ENCODE measurements at regions not wholly inside any gene's neighbourhood (a gene's known extent, or its start where the extent isn't known, plus 50 kb on each side); places are given as distances from the start of the nearest gene placed in this dataset.
"Not testable (repeated sequence)": the region's sequence is repeated elsewhere in the genome, so short reads cannot be mapped to it uniquely, and the experiment has no call there.

GRCh38 chr4:158958489-158959270, 144.2 kb upstream of the RAPGEF2 start:
- DNase-seq (ENCODE audit: low spot score) = no peak

DNA sequence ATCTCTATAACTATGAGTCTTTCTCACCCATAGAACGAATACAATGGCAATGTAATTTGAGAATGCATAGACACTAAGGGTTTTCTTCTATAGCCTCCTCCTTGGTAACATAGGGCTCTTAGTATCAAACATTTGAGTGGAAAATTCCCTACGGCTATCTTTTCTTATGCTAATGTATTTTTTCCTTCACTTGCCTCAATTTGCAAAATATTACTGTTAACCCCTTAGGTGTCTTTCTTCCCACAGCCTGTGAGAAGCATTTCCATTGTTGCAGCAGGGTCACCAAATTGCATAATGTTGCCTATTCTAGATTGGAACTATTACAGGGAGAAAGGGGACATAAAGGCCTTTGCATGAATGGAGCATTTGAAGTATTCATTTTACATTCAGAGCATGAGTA, 140.5 kb upstream of the RAPGEF2 start:
- no peak for DNase-seq (ENCODE audit: low spot score)

GRCh38 chr4:158963282-158963681, 139.6 kb upstream of the RAPGEF2 start:
- DNase-seq (ENCODE audit: low spot score) = not testable (repeated sequence)

- DNase-seq (ENCODE audit: low spot score) = no peak
These were observed 138.7 kb upstream of the RAPGEF2 start for GRCh38 chr4:158964114-158964727.

GRCh38 chr4:158964728-158965124, 138.2 kb upstream of the RAPGEF2 start:
- no peak for DNase-seq (ENCODE audit: low spot score)

DNA sequence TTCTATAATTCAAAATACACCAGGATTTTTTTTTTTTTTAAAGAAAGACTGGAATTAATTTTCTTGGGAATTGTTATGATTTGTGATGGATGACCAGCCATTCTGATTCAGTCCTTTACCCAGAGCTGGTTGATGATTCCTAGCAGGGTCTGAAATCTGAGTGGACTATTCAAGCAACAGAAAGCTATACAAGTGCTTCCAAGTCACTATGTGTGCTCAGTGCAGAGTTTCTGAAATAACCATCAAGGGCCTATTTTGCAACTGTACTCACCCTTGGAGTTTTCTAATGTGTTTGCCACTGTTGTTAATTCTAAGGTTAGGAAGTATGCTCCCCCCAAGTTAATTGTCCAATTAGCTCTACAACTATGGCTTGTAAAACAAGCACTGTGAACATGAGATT, 137.7 kb upstream of the RAPGEF2 start:
- DNase-seq (ENCODE audit: low spot score) = no peak

- DNase-seq (ENCODE audit: low spot score) = no peak
These were observed 136.8 kb upstream of the RAPGEF2 start for GRCh38 chr4:158966091-158966490.

GRCh38 chr4:158968961-158969360, 133.9 kb upstream of the RAPGEF2 start:
- DNase-seq (ENCODE audit: low spot score) = no peak

- no peak for DNase-seq (ENCODE audit: low spot score)
These were observed 132.1 kb upstream of the RAPGEF2 start for GRCh38 chr4:158970812-158971211.

- DNase-seq (ENCODE audit: low spot score) = not testable (repeated sequence)
These were observed 128.4 kb upstream of the RAPGEF2 start for GRCh38 chr4:158974438-158974837.

DNA sequence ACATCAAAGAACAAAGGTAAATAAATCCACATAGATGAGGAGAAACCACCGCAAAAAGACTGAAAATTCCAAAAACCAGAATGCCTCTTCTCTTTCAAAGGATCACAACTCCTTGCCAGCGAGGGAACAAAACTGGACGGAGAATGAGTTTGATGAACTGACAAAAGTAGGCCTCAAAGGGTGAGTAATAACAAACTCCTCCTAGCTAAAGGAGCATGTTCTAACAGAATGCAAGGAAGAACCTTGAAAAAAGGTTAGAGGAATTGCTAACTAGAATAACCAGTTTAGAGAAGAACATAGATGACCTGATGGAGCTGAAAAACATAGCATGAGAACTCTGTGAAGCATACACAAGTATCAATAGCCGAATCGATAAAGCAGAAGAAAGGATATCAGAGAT, 122.2 kb upstream of the RAPGEF2 start:
- not testable (repeated sequence) for DNase-seq (ENCODE audit: low spot score)

- DNase-seq (ENCODE audit: low spot score) = no peak
These were observed 111.2 kb upstream of the RAPGEF2 start for GRCh38 chr4:158991534-158992155.

- no peak for DNase-seq (ENCODE audit: low spot score)
These were observed 109.0 kb upstream of the RAPGEF2 start for GRCh38 chr4:158993891-158994290.

DNA sequence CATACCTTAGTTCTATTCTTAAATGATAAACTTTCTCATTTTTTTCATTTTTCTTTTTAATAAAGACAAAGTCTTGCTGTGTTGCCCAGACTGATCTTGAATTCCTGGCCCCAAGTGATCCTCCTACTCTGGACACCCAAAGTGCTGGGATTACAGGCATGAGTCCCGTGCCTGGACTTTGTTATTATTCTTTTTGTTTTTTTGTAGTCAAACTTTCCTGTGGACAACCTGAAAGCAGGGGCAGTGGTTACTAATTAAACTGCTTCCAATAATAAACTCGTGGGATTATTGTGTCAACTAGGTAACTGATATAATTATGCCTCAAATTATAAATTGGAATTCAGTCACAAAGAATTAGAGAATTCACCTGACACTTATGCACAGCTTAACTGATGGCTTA, 107.8 kb upstream of the RAPGEF2 start:
- no peak for DNase-seq (ENCODE audit: low spot score)

DNA sequence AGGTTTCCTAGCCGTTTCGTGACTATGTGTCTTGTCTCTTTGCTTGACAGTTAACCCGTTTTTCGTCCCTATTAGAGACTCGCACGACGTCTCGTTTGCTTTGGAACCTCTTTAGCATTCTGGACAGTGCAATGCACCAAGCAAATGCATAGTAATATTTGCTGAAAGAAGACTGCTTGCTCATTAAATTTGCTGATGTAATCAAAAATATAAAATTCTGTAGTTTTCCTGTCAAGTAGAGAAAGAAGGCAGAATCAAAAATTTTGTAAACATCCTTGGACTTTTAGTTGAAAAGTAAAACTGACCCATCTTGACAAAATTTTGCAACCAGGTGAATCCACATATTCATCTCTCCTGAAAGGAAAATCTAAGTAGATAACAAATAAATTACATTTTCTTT, 106.9 kb upstream of the RAPGEF2 start:
- DNase-seq (ENCODE audit: low spot score) = no peak

DNA sequence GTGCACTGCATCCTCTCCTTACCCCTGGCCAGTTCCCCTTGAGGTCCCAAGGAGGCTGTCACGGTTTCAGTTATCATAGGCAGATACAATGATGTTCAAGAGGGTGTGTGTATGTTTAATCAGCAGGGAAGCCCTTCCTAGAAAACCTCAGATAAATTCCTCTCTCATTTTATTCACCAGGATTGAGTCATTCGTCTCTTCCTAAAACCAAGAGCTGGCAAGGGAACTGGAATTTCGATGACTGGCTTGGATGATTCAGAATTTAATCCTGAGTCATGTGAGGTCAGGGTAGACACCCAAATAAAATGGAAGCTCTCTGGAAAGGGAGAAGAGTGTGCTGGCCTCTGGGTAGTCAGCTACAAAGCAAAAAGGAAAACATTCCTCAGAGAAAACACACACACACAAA, 106.2 kb upstream of the RAPGEF2 start:
- no peak for DNase-seq (ENCODE audit: low spot score)

- no peak for DNase-seq (ENCODE audit: low spot score)
These were observed 105.1 kb upstream of the RAPGEF2 start for GRCh38 chr4:158997660-158998349.

- no peak for DNase-seq (ENCODE audit: low spot score)
These were observed 104.3 kb upstream of the RAPGEF2 start for GRCh38 chr4:158998624-158999023.

GRCh38 chr4:158999166-158999682, 103.7 kb upstream of the RAPGEF2 start:
- DNase-seq (ENCODE audit: low spot score) = no peak

DNA sequence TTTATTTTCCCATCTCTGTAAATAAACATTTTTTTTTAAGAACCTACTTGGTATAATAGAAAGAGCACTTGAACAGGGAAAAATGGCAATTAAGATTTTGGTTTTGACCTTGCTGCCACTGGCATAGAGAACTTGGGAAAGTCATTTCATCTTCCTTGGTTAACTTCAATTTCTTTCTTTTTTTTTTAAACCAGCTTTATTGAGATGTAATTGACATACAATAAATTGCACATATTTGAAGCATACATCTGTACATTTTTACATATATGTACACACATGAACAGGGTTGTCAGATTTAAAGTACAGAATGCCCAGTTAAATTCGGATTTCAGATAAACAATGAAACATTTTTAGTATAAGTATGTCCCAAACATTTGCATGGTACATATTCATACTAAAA, 103.0 kb upstream of the RAPGEF2 start:
- no peak for DNase-seq (ENCODE audit: low spot score)

- DNase-seq (ENCODE audit: low spot score) = no peak
These were observed 99.9 kb upstream of the RAPGEF2 start for GRCh38 chr4:159002950-159003349.

DNA sequence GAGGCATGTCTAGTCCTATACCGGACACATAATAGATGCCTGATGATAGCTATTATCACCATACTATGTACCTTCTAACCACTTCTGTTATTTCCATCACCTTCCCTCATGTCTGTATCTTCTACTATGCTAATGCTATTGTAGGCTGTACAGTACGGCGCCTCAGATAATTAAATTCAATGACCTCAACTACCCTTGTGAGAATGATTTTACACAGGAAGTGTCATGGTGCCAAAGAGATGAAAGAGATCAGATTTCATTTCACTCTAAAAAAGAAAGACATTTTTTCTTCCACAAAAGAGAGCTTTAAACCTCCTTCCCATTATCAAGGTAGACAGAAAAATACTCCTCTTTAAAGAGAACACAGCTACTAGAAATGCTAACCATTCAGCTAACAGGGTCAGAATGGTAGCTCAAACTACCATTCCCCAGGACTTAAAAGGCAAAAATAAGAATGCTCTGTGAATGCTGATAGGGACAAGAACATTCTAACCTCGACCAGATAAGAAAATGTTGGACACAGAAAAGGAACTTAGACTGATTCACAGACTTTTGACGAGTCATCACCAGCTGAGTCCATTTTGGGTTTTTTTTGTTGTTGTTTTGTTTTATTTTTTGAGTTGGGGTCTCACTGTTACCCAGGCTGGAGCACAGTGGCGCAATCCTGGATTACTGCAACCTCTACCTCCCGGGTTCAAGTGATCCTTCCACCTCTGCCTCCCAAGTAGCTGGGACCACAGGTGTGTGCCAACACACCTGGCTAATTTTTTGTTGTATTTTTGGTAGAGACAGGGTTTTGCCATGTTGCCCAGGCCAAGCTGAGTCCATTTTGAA, 99.2 kb upstream of the RAPGEF2 start:
- no peak for DNase-seq (ENCODE audit: low spot score)
